Chondrocyte (in vitro differentiated cells): ENCODE measurements at regions not wholly inside any gene's neighbourhood (a gene's known extent, or its start where the extent isn't known, plus 50 kb on each side); places are given as distances from the start of the nearest gene placed in this dataset.

ENCODE experiments used
- DNase-seq: peaks from one replicate; pipeline ENCODE4 v3.0.0; 2021; ENCODE audit warnings: mixed read lengths, low spot score
- H3K27ac Mint-ChIP-seq: one replicate; pipeline ENCODE4 v1.8.0; 2021; ENCODE audit warnings: mild to moderate bottlenecking, moderate library complexity, mixed read lengths; ENCODE audit not compliant: unreplicated experiment
- H3K27me3 Mint-ChIP-seq: 2 replicates; pipeline ENCODE4 v1.8.0; 2021; ENCODE audit warnings: low read depth, mixed read lengths
- H3K36me3 Mint-ChIP-seq: 2 replicates; pipeline ENCODE4 v1.8.0; 2021; ENCODE audit warnings: low read depth, mixed read lengths
- H3K4me1 Mint-ChIP-seq: 2 replicates; pipeline ENCODE4 v1.8.0; 2021; ENCODE audit warnings: low read depth, mild to moderate bottlenecking, mixed read lengths
- H3K4me3 Mint-ChIP-seq: one replicate; pipeline ENCODE4 v1.8.0; 2021; ENCODE audit warnings: mild to moderate bottlenecking, moderate library complexity, mixed read lengths; ENCODE audit not compliant: unreplicated experiment
- H3K9me3 Mint-ChIP-seq: 2 replicates; pipeline ENCODE4 v1.8.0; 2021; ENCODE audit warnings: low read depth, mixed read lengths
- TF ChIP-seq, protein P1 (sequence below): fragments of 200-600 bp; sonication (generic); IDR thresholded peaks from 2 replicates; pipeline ENCODE4 v1.5.0; 2021; ENCODE audit warnings: antibody characterized with exemption, mild to moderate bottlenecking, moderate library complexity

DNA sequence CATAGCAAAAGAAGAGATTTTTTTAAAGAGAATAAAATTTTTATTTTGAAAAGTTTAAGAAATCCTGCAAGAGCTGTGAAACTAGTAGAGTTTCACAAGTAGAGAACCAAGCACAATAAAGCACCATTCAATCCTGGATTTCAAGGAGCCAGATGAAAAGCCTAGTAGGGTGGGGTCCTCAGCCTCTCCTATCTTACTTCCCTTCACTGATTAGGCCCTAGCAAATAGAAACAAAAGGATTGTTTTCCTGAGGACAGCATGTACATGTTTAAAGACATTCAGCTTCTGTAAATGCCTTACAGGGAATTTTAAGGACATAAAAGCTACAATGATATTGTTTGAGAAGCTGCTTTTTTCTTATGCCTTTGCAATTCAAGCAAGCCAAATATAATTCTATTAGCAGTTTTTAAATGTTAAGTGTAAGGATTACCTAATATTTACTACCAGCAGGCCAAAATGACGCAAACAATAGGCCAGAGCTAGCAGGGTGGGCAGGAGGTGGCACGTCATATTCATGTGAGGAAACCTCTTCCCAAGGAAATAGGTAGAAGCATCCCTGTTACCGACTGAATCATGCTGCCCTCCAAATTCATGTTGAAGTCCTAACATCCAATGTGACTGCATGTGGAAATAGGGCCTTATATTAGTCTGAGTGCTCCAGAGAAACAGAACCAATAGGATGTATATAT lies 337.6 kb downstream of the MLLT3 start:
- TF ChIP-seq, protein P1, sequence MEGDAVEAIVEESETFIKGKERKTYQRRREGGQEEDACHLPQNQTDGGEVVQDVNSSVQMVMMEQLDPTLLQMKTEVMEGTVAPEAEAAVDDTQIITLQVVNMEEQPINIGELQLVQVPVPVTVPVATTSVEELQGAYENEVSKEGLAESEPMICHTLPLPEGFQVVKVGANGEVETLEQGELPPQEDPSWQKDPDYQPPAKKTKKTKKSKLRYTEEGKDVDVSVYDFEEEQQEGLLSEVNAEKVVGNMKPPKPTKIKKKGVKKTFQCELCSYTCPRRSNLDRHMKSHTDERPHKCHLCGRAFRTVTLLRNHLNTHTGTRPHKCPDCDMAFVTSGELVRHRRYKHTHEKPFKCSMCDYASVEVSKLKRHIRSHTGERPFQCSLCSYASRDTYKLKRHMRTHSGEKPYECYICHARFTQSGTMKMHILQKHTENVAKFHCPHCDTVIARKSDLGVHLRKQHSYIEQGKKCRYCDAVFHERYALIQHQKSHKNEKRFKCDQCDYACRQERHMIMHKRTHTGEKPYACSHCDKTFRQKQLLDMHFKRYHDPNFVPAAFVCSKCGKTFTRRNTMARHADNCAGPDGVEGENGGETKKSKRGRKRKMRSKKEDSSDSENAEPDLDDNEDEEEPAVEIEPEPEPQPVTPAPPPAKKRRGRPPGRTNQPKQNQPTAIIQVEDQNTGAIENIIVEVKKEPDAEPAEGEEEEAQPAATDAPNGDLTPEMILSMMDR, result no peak
- Mint-ChIP-seq H3K36me3 (peaks cover 2% of the 10 kb centered on the region), H3K27ac (no peak overlapping the region), H3K9me3 (peaks cover 7% of the 10 kb centered on the region), H3K27me3 (peaks cover 2% of the 10 kb centered on the region), H3K4me1 (no peaks in the 10 kb centered on the region), H3K4me3 (no peak overlapping the region)
- no peak for DNase-seq

DNA sequence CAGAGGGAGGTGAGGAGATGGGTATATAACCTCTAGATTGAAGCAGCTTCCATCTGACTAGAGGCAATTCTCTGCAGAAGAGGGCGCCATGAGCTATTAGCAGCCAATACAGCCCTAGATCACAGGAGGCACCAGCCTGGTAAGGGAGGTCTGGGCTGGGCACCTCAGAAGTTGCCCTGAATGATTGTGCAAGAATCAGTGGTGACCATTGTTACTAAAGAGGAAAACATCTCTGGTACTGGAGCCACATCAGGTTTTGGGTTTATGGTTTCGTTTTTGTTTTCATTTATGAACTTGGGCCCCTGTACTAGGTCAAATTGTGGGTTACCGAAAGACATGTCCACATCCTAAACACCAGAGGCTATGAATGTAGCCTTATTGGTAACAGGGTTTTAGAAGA lies 342.0 kb downstream of the MLLT3 start:
- H3K27ac Mint-ChIP-seq, result no peak overlapping the region
- no peak overlapping the region for H3K4me3 Mint-ChIP-seq
- H3K27me3 Mint-ChIP-seq, result peaks cover 2% of the 10 kb centered on the region
- H3K36me3 Mint-ChIP-seq, result no peaks in the 10 kb centered on the region
- DNase-seq, result no peak
- TF ChIP-seq, protein P1, result no peak
- no peaks in the 10 kb centered on the region for H3K4me1 Mint-ChIP-seq
- H3K9me3 Mint-ChIP-seq, result peaks cover 11% of the 10 kb centered on the region

DNA sequence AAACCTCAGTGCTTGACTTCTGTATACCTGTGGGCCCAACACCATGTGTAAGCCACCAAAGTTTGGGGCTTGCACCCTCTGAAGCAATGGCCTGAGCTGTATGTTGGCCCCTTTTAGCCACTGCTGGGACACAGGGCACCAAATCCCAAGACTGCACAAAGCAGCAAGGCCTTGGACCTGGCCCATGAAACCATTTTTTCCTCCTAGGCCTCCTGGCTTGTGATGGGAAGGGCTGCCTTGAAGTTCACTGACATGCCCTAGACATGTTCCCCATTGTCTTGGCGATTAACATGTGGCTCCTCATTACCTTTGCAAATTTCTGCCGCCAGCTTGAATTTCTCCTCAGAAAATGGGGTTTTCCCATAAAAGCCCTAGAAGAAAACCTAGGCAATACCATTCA lies 345.5 kb downstream of the MLLT3 start:
- no peak for DNase-seq
- H3K4me3 Mint-ChIP-seq, result no peak overlapping the region
- peaks cover 11% of the 10 kb centered on the region for H3K9me3 Mint-ChIP-seq
- no peaks in the 10 kb centered on the region for H3K36me3 Mint-ChIP-seq
- TF ChIP-seq, protein P1, result no peak
- peaks cover 2% of the 10 kb centered on the region for H3K27me3 Mint-ChIP-seq
- no peak overlapping the region for H3K27ac Mint-ChIP-seq
- H3K4me1 Mint-ChIP-seq, result no peaks in the 10 kb centered on the region

DNA sequence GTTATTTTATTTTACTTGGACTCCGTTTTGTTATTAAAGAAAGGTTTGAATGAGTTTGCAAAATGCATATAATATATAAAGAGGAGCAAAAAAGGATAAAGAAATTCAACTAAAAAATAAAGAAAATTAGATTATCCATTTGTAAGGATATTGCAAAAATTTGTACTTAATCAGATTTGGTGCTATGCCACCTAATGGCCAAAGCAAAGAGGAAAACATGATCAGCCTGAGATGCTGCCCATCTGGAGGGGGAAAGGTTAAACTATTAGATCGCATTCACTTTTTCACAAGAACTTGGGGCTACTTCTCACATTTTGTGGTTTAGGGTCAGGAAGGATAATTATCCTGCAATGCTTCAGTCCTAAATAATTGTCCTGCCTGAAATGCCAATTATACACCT lies 350.6 kb downstream of the MLLT3 start:
- no peak overlapping the region for H3K27ac Mint-ChIP-seq
- no peak for DNase-seq
- H3K4me3 Mint-ChIP-seq, result no peak overlapping the region
- no peaks in the 10 kb centered on the region for H3K36me3 Mint-ChIP-seq
- TF ChIP-seq, protein P1, result peak; percentile 50
- H3K4me1 Mint-ChIP-seq, result no peaks in the 10 kb centered on the region
- H3K9me3 Mint-ChIP-seq, result peaks cover 4% of the 10 kb centered on the region
- peaks cover 5% of the 10 kb centered on the region for H3K27me3 Mint-ChIP-seq

DNA sequence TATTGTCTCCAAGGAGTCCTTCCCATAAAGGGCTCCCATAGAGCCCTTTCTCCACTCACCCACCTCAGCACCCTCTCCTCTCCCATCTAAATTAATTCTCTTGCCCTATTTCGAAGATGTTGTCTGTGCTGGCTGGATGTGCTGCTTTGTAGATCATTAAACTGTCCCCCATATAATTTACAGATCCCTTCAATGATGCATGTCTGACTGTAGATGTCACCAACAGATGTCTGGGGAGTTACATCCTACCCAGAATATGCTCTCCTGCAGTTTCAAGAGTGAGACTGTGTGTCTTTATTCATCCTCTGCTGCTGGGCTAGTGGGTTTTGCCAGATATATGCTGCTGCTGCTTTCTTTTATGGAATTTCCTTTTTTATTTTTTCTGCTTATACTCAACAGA lies 351.2 kb downstream of the MLLT3 start:
- H3K9me3 Mint-ChIP-seq, result peaks cover 7% of the 10 kb centered on the region
- TF ChIP-seq, protein P1, result no peak

More for the DNA sequence above, 351.2 kb downstream of the MLLT3 start:
- H3K27me3 Mint-ChIP-seq, result peaks cover 5% of the 10 kb centered on the region
- no peaks in the 10 kb centered on the region for H3K36me3 Mint-ChIP-seq
- no peak for DNase-seq
- no peak overlapping the region for H3K27ac Mint-ChIP-seq
- H3K4me3 Mint-ChIP-seq, result no peak overlapping the region
- H3K4me1 Mint-ChIP-seq, result no peaks in the 10 kb centered on the region
